NT2/D1 (cell line): ENCODE measurements at regions not wholly inside any gene's neighbourhood (a gene's known extent, or its start where the extent isn't known, plus 50 kb on each side); places are given as distances from the start of the nearest gene placed in this dataset.

Source experiments
- DNase-seq: peaks from one replicate; pipeline ENCODE4 v3.0.0-alpha.2; 2011; ENCODE audit warnings: low read depth, low spot score
- H3K27me3 ChIP-seq: 2 replicates; pipeline ENCODE4 v1.6.0; 2011; ENCODE audit warnings: mild to moderate bottlenecking; ENCODE audit not compliant: insufficient read length, insufficient read depth
- H3K36me3 ChIP-seq: 2 replicates; pipeline ENCODE4 v1.6.1; 2011; ENCODE audit warnings: mild to moderate bottlenecking, low read length, mixed read lengths; ENCODE audit not compliant: insufficient read depth, insufficient read length
- H3K4me1 ChIP-seq: 2 replicates; pipeline ENCODE4 v1.5.1; 2011; ENCODE audit not compliant: insufficient read depth, insufficient read length
- H3K4me3 ChIP-seq: 2 replicates; pipeline ENCODE4 v1.5.1; 2011; ENCODE audit warnings: low read depth; ENCODE audit not compliant: insufficient read length
- H3K9ac ChIP-seq: 2 replicates; pipeline ENCODE4 v1.6.0; 2011; ENCODE audit warnings: low read depth; ENCODE audit not compliant: insufficient read length
- H3K9me3 ChIP-seq: 2 replicates; pipeline ENCODE4 v1.5.1; 2011; ENCODE audit warnings: mild to moderate bottlenecking, low read length; ENCODE audit not compliant: insufficient read depth
- SUZ12 ChIP-seq: IDR thresholded peaks from 2 replicates; pipeline ENCODE4 v1.6.1; 2011; ENCODE audit not compliant: insufficient read length, insufficient read depth; ENCODE audit errors: extremely low read depth
- YY1 ChIP-seq: IDR thresholded peaks from 2 replicates; pipeline ENCODE4 v1.6.1; 2011; ENCODE audit not compliant: insufficient read length, insufficient read depth
- ZNF274 ChIP-seq: IDR thresholded peaks from 2 replicates; pipeline ENCODE4 v1.6.1; 2011; ENCODE audit warnings: mild to moderate bottlenecking, low read depth, low read length

DNA sequence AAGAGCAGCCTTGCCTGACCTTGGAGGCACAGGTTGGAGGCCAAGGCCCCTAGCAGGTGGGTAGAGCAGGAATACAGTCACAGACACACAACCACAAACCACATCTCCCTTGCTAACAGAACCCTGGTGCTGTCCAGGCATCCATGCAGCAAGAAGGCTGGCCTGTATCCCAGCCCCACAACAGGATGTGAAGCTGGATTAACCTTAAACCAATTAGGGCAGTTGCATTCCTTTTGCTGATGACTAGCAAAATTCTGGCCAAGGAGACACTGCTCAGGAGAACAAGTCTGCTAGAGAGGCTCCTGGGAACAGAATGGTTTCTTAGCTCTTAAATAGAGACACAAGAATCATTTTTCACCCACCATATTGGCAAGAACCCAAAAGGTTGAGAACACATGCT lies 97.8 kb downstream of the C5orf15 start:
- H3K9me3 ChIP-seq = 0 out of 2 replicates have a peak, but pooled peaks cover 8% of the 10 kb centered on the region
- no peaks in the 10 kb centered on the region for H3K4me1 ChIP-seq
- TF ChIP-seq ZNF274 (no peak), YY1 (no peak)
- no peak for DNase-seq
- no peak overlapping the region for H3K9ac ChIP-seq
- H3K36me3 ChIP-seq = no peaks in the 10 kb centered on the region
- H3K27me3 ChIP-seq = peaks cover 5% of the 10 kb centered on the region
- H3K4me3 ChIP-seq = no peak overlapping the region

DNA sequence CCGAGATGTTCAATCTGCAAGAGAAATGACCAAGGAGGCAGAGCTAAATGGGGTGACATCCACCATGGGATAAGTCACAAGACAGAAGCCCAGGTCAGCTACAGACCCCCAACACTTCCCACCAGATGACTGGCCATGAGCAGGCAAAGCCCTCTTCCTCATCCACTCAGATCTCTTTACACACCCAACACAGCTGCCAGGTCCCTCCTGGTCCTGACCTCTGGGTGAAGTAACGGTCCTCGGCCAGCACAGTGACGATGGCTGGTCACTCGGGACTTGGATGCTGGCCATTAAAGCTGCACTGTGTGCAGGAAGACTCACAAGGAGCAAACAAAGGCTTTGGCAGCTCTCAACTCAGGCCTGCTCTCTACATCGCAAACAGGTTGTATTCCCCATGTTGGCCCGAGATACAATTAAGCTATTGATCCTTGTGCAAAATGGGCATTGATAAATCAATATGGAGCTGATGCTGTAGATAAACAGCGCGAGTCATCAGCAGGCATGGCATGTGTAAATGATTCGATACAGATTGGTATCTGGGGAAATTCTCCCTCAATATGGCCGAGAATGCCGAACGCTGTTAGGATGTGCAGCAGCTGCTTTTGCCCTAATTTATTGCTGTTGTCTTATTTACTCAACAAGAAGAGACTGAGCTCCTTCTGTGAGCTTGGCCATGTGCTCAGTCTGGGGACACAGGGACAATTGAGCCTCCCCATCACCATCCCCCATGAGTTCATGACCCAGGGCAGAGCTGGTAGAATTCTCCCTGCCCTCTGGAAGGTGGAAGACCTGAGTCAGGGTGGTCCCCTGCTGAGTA lies 98.7 kb downstream of the C5orf15 start:
- no peaks in the 10 kb centered on the region for H3K4me1 ChIP-seq
- no peaks in the 10 kb centered on the region for H3K9me3 ChIP-seq
- H3K27me3 ChIP-seq = peaks cover 5% of the 10 kb centered on the region
- H3K9ac ChIP-seq = no peak overlapping the region
- no peak overlapping the region for H3K4me3 ChIP-seq
- H3K36me3 ChIP-seq = no peaks in the 10 kb centered on the region
- no peak for DNase-seq
- TF ChIP-seq YY1 (no peak), SUZ12 (no peak), ZNF274 (no peak)

- Histone ChIP-seq H3K4me1 (no peaks in the 10 kb centered on the region), H3K9ac (no peak overlapping the region), H3K27me3 (peaks cover 5% of the 10 kb centered on the region), H3K4me3 (no peak overlapping the region), H3K36me3 (no peaks in the 10 kb centered on the region), H3K9me3 (no peaks in the 10 kb centered on the region)
- DNase-seq = peak; percentile 58
- no peak for TF ChIP-seq SUZ12
- no peak for TF ChIP-seq ZNF274
- TF ChIP-seq YY1 = no peak
Measured at GRCh38 chr5:133868946-133869518, 99.4 kb downstream of the C5orf15 start.

- no peak overlapping the region for H3K9ac ChIP-seq
- peaks cover 5% of the 10 kb centered on the region for H3K27me3 ChIP-seq
- no peaks in the 10 kb centered on the region for H3K36me3 ChIP-seq
- no peaks in the 10 kb centered on the region for H3K4me1 ChIP-seq
- H3K4me3 ChIP-seq = no peak overlapping the region
- no peak for TF ChIP-seq SUZ12
- no peak for TF ChIP-seq ZNF274
- no peak for TF ChIP-seq YY1
- H3K9me3 ChIP-seq = no peaks in the 10 kb centered on the region
- DNase-seq = no peak
Measured at GRCh38 chr5:133867851-133868545, 100.4 kb downstream of the C5orf15 start.

DNA sequence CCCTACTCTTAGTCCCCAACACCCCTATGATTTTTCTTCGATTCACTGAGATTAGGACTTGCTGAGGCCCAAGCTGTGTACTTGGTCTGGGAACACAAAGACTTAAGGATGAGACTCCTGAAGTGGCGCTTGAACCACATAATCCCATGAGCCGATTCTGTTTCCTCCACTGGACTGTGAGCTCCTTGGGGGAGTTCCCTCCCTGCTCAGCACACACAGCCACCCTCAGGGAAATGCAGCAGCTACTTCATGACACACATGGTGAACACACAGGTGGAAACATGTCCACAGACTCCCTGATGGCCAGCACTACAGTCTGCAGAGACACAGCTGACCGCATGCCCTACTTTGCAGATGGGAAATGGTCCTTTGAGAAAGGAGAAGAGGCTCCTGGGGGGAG lies 101.1 kb downstream of the C5orf15 start:
- TF ChIP-seq YY1 (no peak), SUZ12 (no peak), ZNF274 (no peak)
- no peak for DNase-seq

GRCh38 chr5:133866903-133867245 lies 101.6 kb downstream of the C5orf15 start:
- Histone ChIP-seq H3K36me3 (no peaks in the 10 kb centered on the region), H3K9me3 (no peaks in the 10 kb centered on the region), H3K4me1 (no peaks in the 10 kb centered on the region), H3K4me3 (no peak overlapping the region), H3K9ac (no peak overlapping the region), H3K27me3 (peaks cover 5% of the 10 kb centered on the region)
- DNase-seq = no peak
- TF ChIP-seq SUZ12 (no peak), ZNF274 (no peak), YY1 (no peak)

More for the DNA sequence above, 101.1 kb downstream of the C5orf15 start:
- H3K9ac ChIP-seq = no peak overlapping the region
- peaks cover 5% of the 10 kb centered on the region for H3K27me3 ChIP-seq
- no peak overlapping the region for H3K4me3 ChIP-seq
- no peaks in the 10 kb centered on the region for H3K36me3 ChIP-seq
- H3K9me3 ChIP-seq = no peaks in the 10 kb centered on the region
- no peaks in the 10 kb centered on the region for H3K4me1 ChIP-seq

GRCh38 chr5:133866160-133866902 lies 102.1 kb downstream of the C5orf15 start:
- no peak for DNase-seq
- H3K4me3 ChIP-seq = no peak overlapping the region
- TF ChIP-seq YY1 (no peak), ZNF274 (no peak), SUZ12 (no peak)
- peaks cover 5% of the 10 kb centered on the region for H3K27me3 ChIP-seq
- no peaks in the 10 kb centered on the region for H3K36me3 ChIP-seq
- H3K4me1 ChIP-seq = no peaks in the 10 kb centered on the region
- H3K9ac ChIP-seq = no peak overlapping the region
- H3K9me3 ChIP-seq = no peaks in the 10 kb centered on the region
